Osteocyte (in vitro differentiated cells): ENCODE measurements at regions not wholly inside any gene's neighbourhood (a gene's known extent, or its start where the extent isn't known, plus 50 kb on each side); places are given as distances from the start of the nearest gene placed in this dataset.

Source experiments
- DNase-seq: peaks from one replicate; pipeline ENCODE4 v3.0.0; 2021; ENCODE audit warnings: mixed read lengths; ENCODE audit not compliant: unreplicated experiment; ENCODE audit errors: extremely low spot score
- H3K27ac Mint-ChIP-seq: one replicate; pipeline ENCODE4 v1.8.0; 2021; ENCODE audit warnings: mild to moderate bottlenecking, mixed read lengths; ENCODE audit not compliant: unreplicated experiment
- H3K27me3 Mint-ChIP-seq: one replicate; pipeline ENCODE4 v1.8.0; 2021; ENCODE audit warnings: mixed read lengths; ENCODE audit not compliant: unreplicated experiment
- H3K36me3 Mint-ChIP-seq: one replicate; pipeline ENCODE4 v1.8.0; 2021; ENCODE audit warnings: mixed read lengths; ENCODE audit not compliant: unreplicated experiment
- H3K4me1 Mint-ChIP-seq: one replicate; pipeline ENCODE4 v1.8.0; 2021; ENCODE audit warnings: mixed read lengths; ENCODE audit not compliant: unreplicated experiment
- H3K4me3 Mint-ChIP-seq: one replicate; pipeline ENCODE4 v1.8.0; 2021; ENCODE audit warnings: mild to moderate bottlenecking, moderate library complexity, mixed read lengths; ENCODE audit not compliant: unreplicated experiment
- H3K9me3 Mint-ChIP-seq: one replicate; pipeline ENCODE4 v1.8.0; 2021; ENCODE audit warnings: mixed read lengths; ENCODE audit not compliant: unreplicated experiment
- TF ChIP-seq, protein P1 (sequence below): fragments of 200-600 bp; sonication (generic); IDR thresholded peaks from 2 replicates; pipeline ENCODE4 v1.5.0; 2021; ENCODE audit warnings: antibody characterized with exemption, mild to moderate bottlenecking, moderate library complexity

DNA sequence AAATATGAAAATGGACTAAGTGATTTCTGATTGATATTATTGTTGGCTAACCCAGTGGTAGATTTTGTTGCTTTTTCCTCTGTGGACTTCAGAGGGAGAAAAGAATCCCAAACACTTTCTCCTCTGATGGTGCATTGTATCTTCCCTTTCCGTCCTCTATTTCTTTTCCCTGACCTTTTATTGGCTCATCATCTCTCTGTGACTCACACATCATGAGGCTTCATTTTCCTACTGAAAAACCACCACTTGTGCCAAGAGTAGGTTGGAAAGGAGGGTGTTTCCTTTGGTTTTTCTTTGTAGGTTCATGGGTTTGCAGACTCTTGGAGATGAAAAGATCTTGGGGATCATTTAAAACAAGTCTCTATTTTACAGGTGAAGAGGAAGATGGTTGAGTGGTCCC, 311.7 kb upstream of the JAG1 start:
- TF ChIP-seq, protein P1, sequence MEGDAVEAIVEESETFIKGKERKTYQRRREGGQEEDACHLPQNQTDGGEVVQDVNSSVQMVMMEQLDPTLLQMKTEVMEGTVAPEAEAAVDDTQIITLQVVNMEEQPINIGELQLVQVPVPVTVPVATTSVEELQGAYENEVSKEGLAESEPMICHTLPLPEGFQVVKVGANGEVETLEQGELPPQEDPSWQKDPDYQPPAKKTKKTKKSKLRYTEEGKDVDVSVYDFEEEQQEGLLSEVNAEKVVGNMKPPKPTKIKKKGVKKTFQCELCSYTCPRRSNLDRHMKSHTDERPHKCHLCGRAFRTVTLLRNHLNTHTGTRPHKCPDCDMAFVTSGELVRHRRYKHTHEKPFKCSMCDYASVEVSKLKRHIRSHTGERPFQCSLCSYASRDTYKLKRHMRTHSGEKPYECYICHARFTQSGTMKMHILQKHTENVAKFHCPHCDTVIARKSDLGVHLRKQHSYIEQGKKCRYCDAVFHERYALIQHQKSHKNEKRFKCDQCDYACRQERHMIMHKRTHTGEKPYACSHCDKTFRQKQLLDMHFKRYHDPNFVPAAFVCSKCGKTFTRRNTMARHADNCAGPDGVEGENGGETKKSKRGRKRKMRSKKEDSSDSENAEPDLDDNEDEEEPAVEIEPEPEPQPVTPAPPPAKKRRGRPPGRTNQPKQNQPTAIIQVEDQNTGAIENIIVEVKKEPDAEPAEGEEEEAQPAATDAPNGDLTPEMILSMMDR: no peak
- Mint-ChIP-seq H3K27ac (peak overlapping the region; percentile 92), H3K36me3 (no peaks in the 10 kb centered on the region), H3K4me3 (no peak overlapping the region), H3K4me1 (peaks cover 81% of the 10 kb centered on the region), H3K27me3 (no peaks in the 10 kb centered on the region), H3K9me3 (no peaks in the 10 kb centered on the region)
- no peak for DNase-seq

DNA sequence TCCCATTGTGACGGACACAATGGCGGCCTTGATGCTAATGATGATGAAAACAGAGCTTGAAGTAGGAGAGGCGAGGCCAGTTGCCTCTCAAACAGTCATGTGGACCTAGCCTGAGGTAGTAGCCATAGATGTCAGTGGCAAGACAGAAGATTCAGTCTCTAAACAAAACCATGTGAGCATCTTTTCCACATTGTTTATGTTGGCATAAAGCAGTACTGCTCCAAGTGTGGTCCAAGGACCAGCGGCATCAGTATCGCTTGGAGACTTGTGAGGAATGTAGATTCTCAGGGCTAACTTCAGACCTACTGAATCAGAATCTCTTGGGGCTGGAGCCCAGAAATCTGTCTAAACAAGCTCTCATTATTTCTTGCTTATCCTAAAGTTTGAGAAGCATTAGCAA, 312.8 kb upstream of the JAG1 start:
- Mint-ChIP-seq H3K4me1 (peaks cover 70% of the 10 kb centered on the region), H3K27me3 (no peaks in the 10 kb centered on the region), H3K36me3 (no peaks in the 10 kb centered on the region), H3K9me3 (no peaks in the 10 kb centered on the region), H3K27ac (peak overlapping the region; percentile 92), H3K4me3 (no peak overlapping the region)
- no peak for DNase-seq
- TF ChIP-seq, protein P1: no peak

DNA sequence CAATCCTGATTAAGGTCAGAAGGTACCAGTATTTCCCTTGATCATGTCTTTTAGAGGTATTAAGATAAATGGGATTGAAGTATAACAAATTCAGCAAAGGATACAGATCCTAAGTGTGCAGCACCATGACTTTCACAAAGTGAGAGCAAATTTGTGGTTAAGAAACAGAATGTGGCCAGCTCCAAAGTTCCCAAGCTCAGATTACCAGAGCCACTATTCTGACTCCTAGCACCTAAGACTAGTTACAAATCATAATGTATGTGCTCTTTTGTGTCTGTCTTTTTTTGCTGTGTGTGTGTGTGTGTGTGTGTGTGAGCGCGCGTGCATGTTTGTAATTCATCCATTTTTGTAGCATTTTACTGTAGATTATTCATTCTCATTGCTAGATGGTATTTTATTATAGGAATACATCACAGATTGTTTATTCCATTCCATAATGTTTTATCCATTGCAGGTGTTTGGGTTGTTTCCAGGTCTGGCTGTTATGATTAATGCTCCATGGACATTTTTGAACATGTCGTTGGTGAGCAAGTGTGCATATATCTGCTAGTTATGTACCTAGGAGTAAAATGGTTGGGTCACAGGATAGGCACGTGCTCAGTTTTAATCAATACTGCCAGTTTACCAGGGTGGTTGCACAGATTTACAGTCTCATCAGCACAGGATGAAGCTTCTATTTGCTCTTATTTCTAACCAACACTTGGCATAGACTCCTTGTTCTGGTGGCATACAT, 314.0 kb upstream of the JAG1 start:
- TF ChIP-seq, protein P1: no peak
- H3K27me3 Mint-ChIP-seq: no peaks in the 10 kb centered on the region
- DNase-seq: no peak
- no peaks in the 10 kb centered on the region for H3K9me3 Mint-ChIP-seq
- H3K27ac Mint-ChIP-seq: peak overlapping the region; percentile 92
- no peaks in the 10 kb centered on the region for H3K36me3 Mint-ChIP-seq
- H3K4me3 Mint-ChIP-seq: no peak overlapping the region
- peaks cover 69% of the 10 kb centered on the region for H3K4me1 Mint-ChIP-seq

DNA sequence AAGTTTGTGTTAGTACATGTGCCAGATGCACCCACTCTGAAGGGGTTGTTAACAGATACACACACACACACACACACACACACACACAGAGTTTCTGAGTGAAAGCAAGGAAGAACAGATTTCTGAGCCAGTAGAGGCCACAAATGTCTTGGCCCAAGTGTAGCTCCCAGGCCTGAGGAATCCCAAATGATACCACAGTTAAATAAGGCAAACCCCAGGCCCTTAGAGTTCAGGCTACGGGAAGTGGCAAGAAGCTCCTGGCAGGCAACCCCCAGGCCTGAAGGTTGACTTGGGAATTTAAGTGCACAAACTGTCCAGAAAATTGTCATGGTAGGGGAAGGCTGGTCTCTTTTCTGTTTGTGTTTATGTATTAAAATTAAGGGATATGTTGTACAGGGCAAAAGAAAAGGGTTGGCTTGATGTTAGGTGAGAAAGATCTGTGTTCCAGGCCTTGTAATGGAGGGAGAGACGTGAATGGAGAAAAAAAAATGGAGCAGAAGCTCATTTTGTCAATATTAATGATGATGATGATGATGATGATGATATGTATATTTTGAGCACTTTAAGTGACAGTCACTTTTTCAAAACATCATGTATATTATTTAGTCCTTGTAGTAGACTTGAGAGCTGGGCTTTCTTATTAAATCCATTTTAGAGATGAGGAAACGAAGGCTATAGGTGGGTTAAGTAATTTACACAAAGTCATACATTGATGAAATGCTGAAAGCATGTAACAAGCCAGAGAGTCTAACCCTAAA, 317.0 kb upstream of the JAG1 start:
- Mint-ChIP-seq H3K4me1 (peaks cover 50% of the 10 kb centered on the region), H3K27ac (no peak overlapping the region), H3K9me3 (no peaks in the 10 kb centered on the region), H3K27me3 (no peaks in the 10 kb centered on the region), H3K4me3 (no peak overlapping the region), H3K36me3 (no peaks in the 10 kb centered on the region)
- TF ChIP-seq, protein P1: no peak
- DNase-seq: no peak

DNA sequence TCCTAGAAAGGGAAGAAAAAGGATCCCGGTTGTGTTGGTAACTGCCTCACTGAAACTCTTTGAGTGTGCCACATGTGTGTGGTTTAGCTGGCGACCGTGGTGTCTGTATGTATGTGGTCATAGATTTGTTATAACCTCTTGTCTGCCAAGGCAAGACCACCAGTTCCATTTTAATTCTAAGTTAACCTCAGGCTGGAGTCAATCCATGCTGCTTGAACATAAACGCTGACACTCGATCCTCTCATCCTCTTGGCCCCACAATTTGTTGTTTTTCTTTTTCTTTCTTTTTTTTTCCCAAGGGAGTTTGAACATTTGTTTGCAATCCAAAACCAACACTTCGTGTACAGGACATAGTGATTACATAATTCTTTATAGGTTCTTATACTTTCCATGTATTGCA, 318.9 kb upstream of the JAG1 start:
- TF ChIP-seq, protein P1: no peak
- no peak for DNase-seq
- H3K9me3 Mint-ChIP-seq: no peaks in the 10 kb centered on the region
- no peak overlapping the region for H3K4me3 Mint-ChIP-seq
- H3K27ac Mint-ChIP-seq: peak overlapping the region; percentile 43
- no peaks in the 10 kb centered on the region for H3K27me3 Mint-ChIP-seq
- H3K4me1 Mint-ChIP-seq: peaks cover 30% of the 10 kb centered on the region
- no peaks in the 10 kb centered on the region for H3K36me3 Mint-ChIP-seq
